A549 (cell line): ENCODE measurements at regions not wholly inside any gene's neighbourhood (a gene's known extent, or its start where the extent isn't known, plus 50 kb on each side); places are given as distances from the start of the nearest gene placed in this dataset.
A peak's percentile ranks its signal among the peaks of the same experiment; 100 is the strongest.

ENCODE experiments used
- ATAC-seq, 2 experiments: fragments of 200-7000 bp in 1 of 2; fragments of >200 bp in 1 of 2; cut with Nextera tagmentation in 1 of 2; cut with Tn5 transposase in 1 of 2; 3 replicates each; pipeline versions ENCODE4 v1.8.0 to v1.9.1; 2018 to 2020; ENCODE audit warnings: mild to moderate bottlenecking in 1 of 2, moderate library complexity in 1 of 2
- CTCF ChIA-PET: fragments of 300-600 bp; sonication (Branson Sonifier 250); formaldehyde crosslinking; extraction: SDS; loops from one replicate; lab custom pipeline; 2021; ENCODE audit warnings: antibody characterized with exemption, inconsistent platforms; lab: Yijun Ruan, JAX
- POLR2A ChIA-PET: fragments of 350-600 bp; formaldehyde crosslinking; extraction: SDS; loops from one replicate; lab custom pipeline; 2021; ENCODE audit warnings: antibody characterized with exemption, inconsistent platforms; lab: Yijun Ruan, JAX
- DNase-seq, 2 experiments: peaks; one replicate each; pipeline versions ENCODE4 v3.0.0 to v3.0.0-alpha.2; 2011 to 2016; ENCODE audit warnings: low read depth in 1 of 2, low spot score in 1 of 2
- FAIRE-seq: peaks from 2 replicates; lab custom pipeline; 2011; peaks lifted over from hg19 to GRCh38; lab: Jason Lieb, UNC
- H3K27ac ChIP-seq, 2 experiments: fragments of >200 bp; sonication (Bioruptor Twin); formaldehyde crosslinking; 3 replicates each; pipeline ENCODE4 v1.5.1; 2016 to 2017
- H3K4me1 ChIP-seq: fragments of >200 bp; sonication (Bioruptor Twin); formaldehyde crosslinking; 3 replicates; pipeline ENCODE4 v1.6.1; 2016
- H3K4me2 ChIP-seq: fragments of >200 bp; sonication (Bioruptor Twin); formaldehyde crosslinking; 3 replicates; pipeline ENCODE4 v1.6.1; 2016
- H3K4me3 ChIP-seq: fragments of >200 bp; sonication (Bioruptor Twin); formaldehyde crosslinking; 3 replicates; pipeline ENCODE4 v1.5.1; 2016
- H3K9me3 ChIP-seq: fragments of >200 bp; sonication (Bioruptor Twin); formaldehyde crosslinking; 3 replicates; pipeline ENCODE4 v1.6.1; 2016
- CEBPB ChIP-seq, 2 experiments: fragments of >200 bp in 1 of 2; sonication (Bioruptor Twin) in 1 of 2; formaldehyde crosslinking in 1 of 2; IDR thresholded peaks; 2 replicates each; pipeline ENCODE4 v1.6.1; 2012 to 2016
- CHD2 ChIP-seq: fragments of 150-350 bp; IDR thresholded peaks from 2 replicates; pipeline ENCODE4 v1.6.1; 2014; ENCODE audit warnings: low read length; ENCODE audit not compliant: partially characterized antibody
- EHF ChIP-seq: fragments of 250-450 bp; sonication (Bioruptor Pico); IDR thresholded peaks from 2 replicates; pipeline ENCODE4 v1.5.0; 2020; ENCODE audit warnings: mild to moderate bottlenecking
- EP300 ChIP-seq, 2 experiments: fragments of >200 bp; sonication (Bioruptor Twin); formaldehyde crosslinking; IDR thresholded peaks; 2 replicates in 1 of 2; 3 replicates in 1 of 2; pipeline ENCODE4 v1.6.1; 2016 to 2017
- FOSB ChIP-seq: fragments of 250-450 bp; sonication (Bioruptor Pico); IDR thresholded peaks from 2 replicates; pipeline ENCODE4 v1.5.0; 2020; ENCODE audit warnings: mild to moderate bottlenecking, moderate library complexity
- FOSL2 ChIP-seq, 2 experiments: fragments of 450-650 bp in 1 of 2; fragments of >200 bp in 1 of 2; sonication (Bioruptor Twin) in 1 of 2; formaldehyde crosslinking; IDR thresholded peaks; 2 replicates each; pipeline versions ENCODE4 v1.5.0 to v1.6.1; 2016 to 2020; ENCODE audit warnings: mild to moderate bottlenecking in 1 of 2, moderate library complexity in 1 of 2
- FOXS1 ChIP-seq: fragments of 250-450 bp; sonication (Bioruptor Pico); IDR thresholded peaks from 2 replicates; pipeline ENCODE4 v1.5.0; 2020; ENCODE audit warnings: mild to moderate bottlenecking, moderate library complexity
- GATA3 ChIP-seq: IDR thresholded peaks from 2 replicates; pipeline ENCODE4 v1.6.1; 2012; ENCODE audit warnings: borderline replicate concordance
- HDAC2 ChIP-seq: fragments of 200-600 bp; sonication (generic); IDR thresholded peaks from 2 replicates; pipeline ENCODE4 v1.6.1; 2016
- HOXA7 ChIP-seq: fragments of 250-450 bp; sonication (Bioruptor Pico); IDR thresholded peaks from 2 replicates; pipeline ENCODE4 v1.5.0; 2020; ENCODE audit warnings: mild to moderate bottlenecking, moderate library complexity
- HOXB13 ChIP-seq: fragments of 250-450 bp; sonication (Bioruptor Pico); IDR thresholded peaks from 2 replicates; pipeline ENCODE4 v1.5.0; 2020; ENCODE audit warnings: low read depth, mild to moderate bottlenecking, moderate library complexity
- HOXB5 ChIP-seq: fragments of 250-450 bp; sonication (Bioruptor Pico); IDR thresholded peaks from 2 replicates; pipeline ENCODE4 v1.5.0; 2020; ENCODE audit warnings: mild to moderate bottlenecking, moderate library complexity
- JUN ChIP-seq, 2 experiments: fragments of >200 bp; sonication (Bioruptor Twin); formaldehyde crosslinking; IDR thresholded peaks; 2 replicates in 1 of 2; 3 replicates in 1 of 2; pipeline ENCODE4 v1.6.1; 2016 to 2017
- KDM1A ChIP-seq: fragments of 200-600 bp; sonication (generic); IDR thresholded peaks from 2 replicates; pipeline ENCODE4 v1.6.1; 2016; ENCODE audit warnings: low read depth, mild to moderate bottlenecking
- MAX ChIP-seq: IDR thresholded peaks from 2 replicates; pipeline ENCODE4 v1.6.1; 2012
- NFE2L2 ChIP-seq: fragments of 150-350 bp; conservative IDR thresholded peaks from 2 replicates; pipeline ENCODE4 v1.6.1; 2014; ENCODE audit warnings: low read length
- RFX5 ChIP-seq: fragments of 450-650 bp; IDR thresholded peaks from 2 replicates; pipeline ENCODE4 v1.7.1; 2014; ENCODE audit warnings: antibody characterized with exemption, mild to moderate bottlenecking, moderate library complexity
- SREBF2 ChIP-seq: fragments of 450-650 bp; IDR thresholded peaks from 2 replicates; pipeline ENCODE4 v1.6.1; 2014; ENCODE audit warnings: mild to moderate bottlenecking, moderate library complexity
- WGBS: methylation state at CpG from one replicate; pipeline ENCODE4 v1.1.6; 2017; ENCODE audit errors: missing lambda C conversion rate; 5-methylcytosine and 5-hydroxymethylcytosine counted together
- TF ChIP-seq, protein P1 (sequence below): IDR thresholded peaks from 2 replicates; pipeline ENCODE4 v1.6.1; 2012
- TF ChIP-seq, protein P2 (sequence below): fragments of 250-450 bp; sonication (Bioruptor Pico); IDR thresholded peaks from 2 replicates; pipeline ENCODE4 v1.5.0; 2020; ENCODE audit warnings: low read depth, mild to moderate bottlenecking, moderate library complexity
- TF ChIP-seq, protein P3 (sequence below): fragments of 150-350 bp; IDR thresholded peaks from 2 replicates; pipeline ENCODE4 v1.6.1; 2014; ENCODE audit warnings: low read depth, mild to moderate bottlenecking, low read length

DNA sequence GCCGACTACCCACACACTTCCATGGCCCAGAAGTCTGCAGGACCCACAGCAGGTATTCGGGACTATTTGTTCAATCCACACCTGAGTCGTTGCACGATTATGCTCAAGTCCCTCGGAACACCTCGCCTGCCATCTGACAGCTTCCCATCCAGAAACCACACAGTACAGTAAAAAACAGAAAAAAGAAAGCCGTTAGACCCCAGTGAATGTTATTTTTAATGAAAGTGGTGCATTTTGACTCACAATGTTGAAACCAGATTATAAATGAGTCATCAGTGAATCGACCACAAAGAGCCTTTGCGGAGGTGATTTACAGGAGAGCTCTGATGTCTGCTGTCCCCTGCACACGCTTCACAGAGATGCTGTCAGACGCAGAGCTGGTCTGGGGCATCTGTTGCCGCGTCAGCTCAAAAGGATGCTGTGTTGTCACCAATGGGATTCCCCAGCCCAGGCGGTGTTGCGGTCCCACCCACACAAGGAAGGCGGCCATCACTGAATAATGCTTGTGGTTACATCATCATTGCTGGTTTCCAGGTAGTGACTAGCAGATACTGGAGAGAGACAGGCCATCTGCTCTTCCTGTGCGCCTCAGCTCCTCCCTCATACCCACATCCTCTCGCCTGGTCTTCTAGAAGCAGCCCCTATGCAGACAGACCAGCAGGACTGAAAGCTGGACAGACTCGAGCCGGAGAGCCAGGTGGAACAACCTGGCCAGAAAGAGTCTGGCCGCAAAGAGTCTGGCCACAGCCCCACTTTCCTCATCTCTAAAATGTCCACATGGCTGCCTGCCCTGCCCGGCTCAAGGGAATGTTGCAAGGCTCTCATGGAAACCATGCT is 116.8 kb downstream of the TOMM20 start (continued):
- TF ChIP-seq FOSL2 (IDR thresholded peaks at IDR 0.05) (peak; percentile 55), FOSL2 (CRISPR knock-in tag; IDR thresholded peaks at IDR 0.05) (peak; percentile 92), CEBPB (IDR thresholded peaks at IDR 0.05) (peak in 1 of 2 experiments; percentile 57; a peak in 2 of 4 replicates), JUN (IDR thresholded peaks at IDR 0.05) (peak in 1 of 2 experiments; percentile 41; a peak in 1 of 5 replicates), HOXB5 (CRISPR knock-in tag) (no peak), EP300 (IDR thresholded peaks at IDR 0.05) (peak in 1 of 2 experiments; percentile 34; a peak in 1 of 5 replicates), FOXS1 (CRISPR knock-in tag) (no peak)
- TF ChIP-seq, protein P1, sequence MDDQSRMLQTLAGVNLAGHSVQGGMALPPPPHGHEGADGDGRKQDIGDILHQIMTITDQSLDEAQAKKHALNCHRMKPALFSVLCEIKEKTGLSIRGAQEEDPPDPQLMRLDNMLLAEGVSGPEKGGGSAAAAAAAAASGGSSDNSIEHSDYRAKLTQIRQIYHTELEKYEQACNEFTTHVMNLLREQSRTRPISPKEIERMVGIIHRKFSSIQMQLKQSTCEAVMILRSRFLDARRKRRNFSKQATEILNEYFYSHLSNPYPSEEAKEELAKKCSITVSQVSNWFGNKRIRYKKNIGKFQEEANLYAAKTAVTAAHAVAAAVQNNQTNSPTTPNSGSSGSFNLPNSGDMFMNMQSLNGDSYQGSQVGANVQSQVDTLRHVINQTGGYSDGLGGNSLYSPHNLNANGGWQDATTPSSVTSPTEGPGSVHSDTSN = no peak
- TF ChIP-seq, protein P2, sequence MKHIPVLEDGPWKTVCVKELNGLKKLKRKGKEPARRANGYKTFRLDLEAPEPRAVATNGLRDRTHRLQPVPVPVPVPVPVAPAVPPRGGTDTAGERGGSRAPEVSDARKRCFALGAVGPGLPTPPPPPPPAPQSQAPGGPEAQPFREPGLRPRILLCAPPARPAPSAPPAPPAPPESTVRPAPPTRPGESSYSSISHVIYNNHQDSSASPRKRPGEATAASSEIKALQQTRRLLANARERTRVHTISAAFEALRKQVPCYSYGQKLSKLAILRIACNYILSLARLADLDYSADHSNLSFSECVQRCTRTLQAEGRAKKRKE (CRISPR knock-in tag) = no peak

DNA sequence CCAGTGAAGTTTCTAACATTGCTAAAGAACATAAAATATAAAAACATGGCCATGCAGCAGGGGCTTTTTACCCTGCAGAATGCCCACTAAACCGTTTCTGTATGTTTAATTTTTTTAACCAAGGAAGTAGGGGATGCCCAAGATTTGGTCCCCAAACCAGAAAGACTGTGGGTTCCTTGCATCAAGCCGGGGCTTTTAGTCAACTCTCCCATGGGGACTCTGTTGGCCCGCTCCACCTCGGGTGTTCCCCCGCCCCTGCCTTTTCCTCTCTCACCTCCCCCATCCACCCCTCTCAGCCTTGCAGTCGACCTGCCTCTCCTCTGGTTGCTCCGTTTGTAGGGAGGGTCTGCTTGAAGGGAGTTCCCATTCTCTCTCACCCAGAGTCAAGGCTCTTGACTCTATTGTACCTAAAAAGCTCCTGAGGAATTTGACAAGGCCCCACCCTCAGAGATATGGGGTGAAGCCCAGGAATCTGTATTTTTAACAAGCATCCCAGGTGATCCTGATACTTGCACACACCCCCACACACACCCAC is 117.5 kb downstream of the TOMM20 start:
- ChIA-PET POLR2A (interaction anchor here (1.0 to 1.3 kb wide), 4 partner anchors 31 to 400 kb away, joined by 3 to 7 read pairs (median 4); no protein-coding TSS in a partner anchor), CTCF (interaction anchor here (0.9 to 1.4 kb wide), 5 partner anchors 9 to 512 kb away, joined by 3 to 7 read pairs (median 4); no protein-coding TSS in a partner anchor)
- ATAC-seq (0 out of 6 replicates have a peak, but pooled peaks of 1 of the 2 experiments have one; percentile 12), DNase-seq (no peak), FAIRE-seq (no peak)
- Histone ChIP-seq H3K4me2 (peak overlapping the region; percentile 58), H3K4me3 (no peak overlapping the region), H3K27ac (peak overlapping the region; percentile 65 to 86), H3K4me1 (peaks cover 18% of the 10 kb centered on the region), H3K9me3 (0 out of 3 replicates have a peak, but pooled peaks cover 6% of the 10 kb centered on the region)
- TF ChIP-seq MAX (no peak), FOSB (CRISPR knock-in tag) (no peak), CHD2 (no peak), SREBF2 (no peak), GATA3 (no peak), HOXB13 (CRISPR knock-in tag) (no peak), RFX5 (no peak), KDM1A (no peak), NFE2L2 (no peak), HOXA7 (no peak), EHF (CRISPR knock-in tag) (no peak), HDAC2 (no peak)
- TF ChIP-seq, protein P3, sequence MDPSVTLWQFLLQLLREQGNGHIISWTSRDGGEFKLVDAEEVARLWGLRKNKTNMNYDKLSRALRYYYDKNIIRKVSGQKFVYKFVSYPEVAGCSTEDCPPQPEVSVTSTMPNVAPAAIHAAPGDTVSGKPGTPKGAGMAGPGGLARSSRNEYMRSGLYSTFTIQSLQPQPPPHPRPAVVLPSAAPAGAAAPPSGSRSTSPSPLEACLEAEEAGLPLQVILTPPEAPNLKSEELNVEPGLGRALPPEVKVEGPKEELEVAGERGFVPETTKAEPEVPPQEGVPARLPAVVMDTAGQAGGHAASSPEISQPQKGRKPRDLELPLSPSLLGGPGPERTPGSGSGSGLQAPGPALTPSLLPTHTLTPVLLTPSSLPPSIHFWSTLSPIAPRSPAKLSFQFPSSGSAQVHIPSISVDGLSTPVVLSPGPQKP = no peak
- TF ChIP-seq, protein P2 (CRISPR knock-in tag) = no peak
- WGBS = 93% methylated on average over 7 of the region's 7 CpGs
